Caco-2 (cell line): ENCODE measurements at regions not wholly inside any gene's neighbourhood (a gene's known extent, or its start where the extent isn't known, plus 50 kb on each side); places are given as distances from the start of the nearest gene placed in this dataset.
A peak's percentile ranks its signal among the peaks of the same experiment; 100 is the strongest.

Experiments used
- BruUV-seq: library from RNA; stranded (reverse); fragments of 400-500 nt; replicated peaks from 2 replicates; lab custom pipeline; 2021; lab: Mats Ljungman, UMichigan
- CTCF ChIA-PET: fragments of 300-600 bp; sonication (Branson Sonifier 250); formaldehyde crosslinking; loops from one replicate; lab custom pipeline; 2022; ENCODE audit warnings: antibody characterized with exemption; lab: Charles Lee
- POLR2A ChIA-PET: fragments of 300-600 bp; sonication (Branson Sonifier 250); formaldehyde crosslinking; loops from one replicate; lab custom pipeline; 2022; ENCODE audit warnings: antibody characterized with exemption; lab: Charles Lee
- DNase-seq, 2 experiments: peaks; one replicate each; pipeline versions ENCODE4 v3.0.0 to v3.0.0-alpha.2; 2020 to 2022
- H3K27me3 ChIP-seq: replicated peaks from 2 replicates; pipeline ENCODE4 v1.6.0; 2011; ENCODE audit warnings: low read length; ENCODE audit not compliant: control insufficient read depth, insufficient read depth
- H3K36me3 ChIP-seq: 2 replicates; pipeline ENCODE4 v1.5.1; 2011; ENCODE audit warnings: low read length; ENCODE audit not compliant: control insufficient read depth, insufficient read depth
- H3K4me1 ChIP-seq: fragments of 250-450 bp; sonication (Bioruptor Pico); 2 replicates; pipeline ENCODE4 v1.5.1; 2020; ENCODE audit warnings: mild to moderate bottlenecking
- H3K4me3 ChIP-seq: 2 replicates; pipeline ENCODE4 v1.5.1; 2011; ENCODE audit warnings: low read depth, mild to moderate bottlenecking, control low read depth, low read length
- H3K9me3 ChIP-seq: fragments of 250-450 bp; sonication (Bioruptor Pico); 2 replicates; pipeline ENCODE4 v1.5.1; 2020; ENCODE audit warnings: mild to moderate bottlenecking, moderate library complexity
- H3K27ac Mint-ChIP-seq: one replicate; pipeline ENCODE4 v1.8.0; 2022; ENCODE audit warnings: mixed read lengths; ENCODE audit not compliant: unreplicated experiment
- H3K27me3 Mint-ChIP-seq: one replicate; pipeline ENCODE4 v1.8.0; 2022; ENCODE audit warnings: mixed read lengths; ENCODE audit not compliant: insufficient read depth, unreplicated experiment
- H3K36me3 Mint-ChIP-seq: one replicate; pipeline ENCODE4 v1.8.0; 2022; ENCODE audit warnings: mild to moderate bottlenecking, mixed read lengths; ENCODE audit not compliant: insufficient read depth, unreplicated experiment
- H3K4me1 Mint-ChIP-seq: one replicate; pipeline ENCODE4 v1.8.0; 2022; ENCODE audit warnings: low read depth, mixed read lengths; ENCODE audit not compliant: unreplicated experiment
- H3K4me3 Mint-ChIP-seq: one replicate; pipeline ENCODE4 v1.8.0; 2022; ENCODE audit warnings: mild to moderate bottlenecking, moderate library complexity, mixed read lengths; ENCODE audit not compliant: unreplicated experiment
- H3K9me3 Mint-ChIP-seq: one replicate; pipeline ENCODE4 v1.8.0; 2022; ENCODE audit warnings: mixed read lengths; ENCODE audit not compliant: unreplicated experiment
- intact Hi-C: fragments of 100-400 bp; cut with micrococcal nuclease; formaldehyde crosslinking; loops from one replicate; pipeline ENCODE4 v1.10.0; 2022; ENCODE audit not compliant: unreplicated experiment
- TF ChIP-seq, protein P1 (sequence below), 2 experiments: fragments of 200-600 bp in 1 of 2; IDR thresholded peaks; 1 replicate in 1 of 2; 2 replicates in 1 of 2; pipeline versions ENCODE4 v1.5.1 to v1.8.0; 2011 to 2022; ENCODE audit warnings: antibody characterized with exemption in 1 of 2, control low read depth in 1 of 2, inconsistent platforms in 1 of 2, low read depth in 1 of 2, low read length in 1 of 2, mild to moderate bottlenecking in 1 of 2, moderate library complexity in 1 of 2; ENCODE audit not compliant: insufficient read depth in 1 of 2, severe bottlenecking in 1 of 2, unreplicated experiment in 1 of 2

DNA sequence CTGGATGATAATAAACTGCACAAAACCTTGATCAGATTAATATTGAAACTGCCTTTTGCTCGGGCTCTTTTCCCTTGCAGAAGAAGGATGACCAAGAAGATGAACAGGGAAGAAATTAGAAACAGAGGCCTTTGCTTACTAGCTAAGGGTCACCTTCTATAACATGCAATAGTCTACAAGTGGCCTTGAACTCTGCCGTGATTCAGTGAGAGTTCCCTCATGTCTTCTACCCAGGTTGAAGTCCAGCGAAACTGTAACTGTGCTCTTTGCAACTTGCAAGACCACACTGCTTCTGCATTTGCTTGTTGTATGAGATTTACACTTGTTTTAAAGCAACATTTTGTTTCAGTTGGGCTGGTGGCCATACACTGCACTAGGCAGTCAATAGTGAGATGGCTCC, 108.4 kb downstream of the IGLL1 start:
- Histone ChIP-seq H3K4me3 (no peak overlapping the region), H3K36me3 (no peaks in the 10 kb centered on the region), H3K9me3 (no peaks in the 10 kb centered on the region), H3K4me1 (peaks cover 8% of the 10 kb centered on the region; the same call in 1 of the 2 replicates), H3K27me3 (no peaks in the 10 kb centered on the region)
- BruUV-seq = no TSS peak
- Mint-ChIP-seq H3K4me3 (no peak overlapping the region), H3K27me3 (no peaks in the 10 kb centered on the region), H3K36me3 (no peaks in the 10 kb centered on the region), H3K9me3 (no peaks in the 10 kb centered on the region), H3K27ac (no peak overlapping the region), H3K4me1 (peaks cover 7% of the 10 kb centered on the region)
- CTCF ChIA-PET = no interaction called here
- intact Hi-C loops = no loop called here
- POLR2A ChIA-PET = no interaction called here
- DNase-seq = no peak
- TF ChIP-seq, protein P1, sequence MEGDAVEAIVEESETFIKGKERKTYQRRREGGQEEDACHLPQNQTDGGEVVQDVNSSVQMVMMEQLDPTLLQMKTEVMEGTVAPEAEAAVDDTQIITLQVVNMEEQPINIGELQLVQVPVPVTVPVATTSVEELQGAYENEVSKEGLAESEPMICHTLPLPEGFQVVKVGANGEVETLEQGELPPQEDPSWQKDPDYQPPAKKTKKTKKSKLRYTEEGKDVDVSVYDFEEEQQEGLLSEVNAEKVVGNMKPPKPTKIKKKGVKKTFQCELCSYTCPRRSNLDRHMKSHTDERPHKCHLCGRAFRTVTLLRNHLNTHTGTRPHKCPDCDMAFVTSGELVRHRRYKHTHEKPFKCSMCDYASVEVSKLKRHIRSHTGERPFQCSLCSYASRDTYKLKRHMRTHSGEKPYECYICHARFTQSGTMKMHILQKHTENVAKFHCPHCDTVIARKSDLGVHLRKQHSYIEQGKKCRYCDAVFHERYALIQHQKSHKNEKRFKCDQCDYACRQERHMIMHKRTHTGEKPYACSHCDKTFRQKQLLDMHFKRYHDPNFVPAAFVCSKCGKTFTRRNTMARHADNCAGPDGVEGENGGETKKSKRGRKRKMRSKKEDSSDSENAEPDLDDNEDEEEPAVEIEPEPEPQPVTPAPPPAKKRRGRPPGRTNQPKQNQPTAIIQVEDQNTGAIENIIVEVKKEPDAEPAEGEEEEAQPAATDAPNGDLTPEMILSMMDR (IDR thresholded peaks at IDR 0.05; ENCODE audit: insufficient read depth in 1 of 2, low read depth in 1 of 2, low read length in 1 of 2, severe bottlenecking in 1 of 2, unreplicated experiment in 1 of 2) = no peak

DNA sequence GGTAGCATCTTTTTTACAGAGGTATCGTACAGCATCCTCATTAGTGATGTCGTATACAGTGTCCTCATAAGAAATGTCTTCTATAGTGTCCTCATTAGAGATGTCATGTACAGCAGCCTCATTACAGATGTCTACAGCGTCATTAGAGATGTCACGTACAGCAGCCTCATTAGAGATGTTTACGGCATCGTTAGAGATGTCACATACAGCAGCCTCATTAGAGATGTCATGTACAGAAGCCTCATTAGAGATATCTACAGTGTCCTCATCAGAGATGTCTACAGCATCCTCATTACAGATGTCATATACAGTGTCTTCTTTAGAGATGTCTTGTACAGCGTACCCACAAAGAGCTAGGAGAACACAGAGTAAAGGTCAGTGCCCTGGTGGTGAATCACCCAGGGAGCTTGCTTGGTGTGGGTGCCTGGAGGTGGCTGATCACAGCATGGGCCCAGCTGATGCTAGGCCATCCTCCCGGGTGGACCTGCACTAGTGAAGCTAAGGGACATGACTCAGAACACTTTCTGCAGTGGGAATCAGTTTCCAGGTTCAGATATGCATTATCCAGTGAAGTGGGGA, 109.2 kb downstream of the IGLL1 start:
- intact Hi-C loops = no loop called here
- CTCF ChIA-PET = no interaction called here

DNA sequence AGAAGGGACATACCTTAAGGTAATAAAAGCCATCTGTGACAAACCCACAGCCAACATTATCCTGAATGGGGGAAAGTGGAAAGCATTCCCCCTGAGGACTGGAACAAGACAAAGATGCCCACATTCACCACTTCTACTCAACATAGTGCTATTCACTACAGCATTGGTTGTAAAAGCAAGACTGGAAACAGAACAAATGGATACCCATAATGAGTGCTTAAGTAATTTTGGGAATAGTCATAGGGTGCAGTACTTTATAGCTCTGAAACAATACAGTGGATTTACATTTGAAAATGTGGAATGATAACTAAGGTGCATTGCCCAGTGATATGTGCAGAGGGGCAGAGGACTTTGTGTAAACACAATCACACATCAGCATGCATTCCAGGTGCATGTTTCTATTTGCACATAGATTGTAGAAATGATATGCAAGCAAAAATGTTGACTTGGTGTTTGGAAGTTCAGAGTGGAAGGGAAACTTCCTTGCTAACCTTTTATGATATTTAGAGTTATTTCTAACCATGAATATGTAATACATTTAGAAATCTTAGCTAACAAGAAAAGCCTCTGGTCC, 112.3 kb downstream of the IGLL1 start:
- BruUV-seq = no TSS peak
- H3K9me3 Mint-ChIP-seq = no peaks in the 10 kb centered on the region
- Histone ChIP-seq H3K4me1 (peaks cover 8% of the 10 kb centered on the region; the same call in 1 of the 2 replicates), H3K36me3 (no peaks in the 10 kb centered on the region), H3K27me3 (no peaks in the 10 kb centered on the region), H3K9me3 (no peaks in the 10 kb centered on the region), H3K4me3 (no peak overlapping the region)
- peaks cover 13% of the 10 kb centered on the region for H3K4me1 Mint-ChIP-seq
- TF ChIP-seq, protein P1 (IDR thresholded peaks at IDR 0.05; ENCODE audit: insufficient read depth in 1 of 2, low read depth in 1 of 2, low read length in 1 of 2, severe bottlenecking in 1 of 2, unreplicated experiment in 1 of 2) = no peak
- H3K27ac Mint-ChIP-seq = no peak overlapping the region
- no peaks in the 10 kb centered on the region for H3K27me3 Mint-ChIP-seq
- no peaks in the 10 kb centered on the region for H3K36me3 Mint-ChIP-seq
- ChIA-PET POLR2A (interaction anchor here (0.6 kb wide), 1 partner anchor 16 kb away, joined by 4 read pairs; no protein-coding TSS in a partner anchor), CTCF (interaction anchor here (0.6 kb wide), 1 partner anchor 70 kb away, joined by 3 read pairs; no protein-coding TSS in a partner anchor)
- H3K4me3 Mint-ChIP-seq = no peak overlapping the region
- intact Hi-C loops = no loop called here
- DNase-seq = peak in 1 of 2 experiments; percentile 42

More for the DNA sequence above, 109.2 kb downstream of the IGLL1 start:
- TF ChIP-seq, protein P1 (IDR thresholded peaks at IDR 0.05; ENCODE audit: insufficient read depth in 1 of 2, low read depth in 1 of 2, low read length in 1 of 2, severe bottlenecking in 1 of 2, unreplicated experiment in 1 of 2) = no peak
- Histone ChIP-seq H3K27me3 (no peaks in the 10 kb centered on the region), H3K4me3 (no peak overlapping the region), H3K4me1 (peaks cover 8% of the 10 kb centered on the region; the same call in 1 of the 2 replicates), H3K36me3 (no peaks in the 10 kb centered on the region), H3K9me3 (no peaks in the 10 kb centered on the region)
- H3K27ac Mint-ChIP-seq = no peak overlapping the region
- no peak for DNase-seq
- POLR2A ChIA-PET = no interaction called here
- no peaks in the 10 kb centered on the region for H3K27me3 Mint-ChIP-seq
- no peak overlapping the region for H3K4me3 Mint-ChIP-seq
- H3K4me1 Mint-ChIP-seq = peaks cover 7% of the 10 kb centered on the region
- no peaks in the 10 kb centered on the region for H3K9me3 Mint-ChIP-seq
- no TSS peak for BruUV-seq
- no peaks in the 10 kb centered on the region for H3K36me3 Mint-ChIP-seq
